Transverse colon (tissue), 4 donors: ENCODE measurements at regions not wholly inside any gene's neighbourhood (a gene's known extent, or its start where the extent isn't known, plus 50 kb on each side); places are given as distances from the start of the nearest gene placed in this dataset.

Experiments used
- DNase-seq: peaks from one replicate; pipeline ENCODE4 v3.0.0-alpha.2; 2019
- H3K27ac ChIP-seq, 4 donors: fragments of 200-600 bp; sonication (generic); 2 replicates each; pipeline ENCODE4 v1.5.1; 2016 to 2018; ENCODE audit warnings: inconsistent platforms in 4 of 4
- H3K27me3 ChIP-seq: fragments of 200-600 bp; sonication (generic); 2 replicates; pipeline ENCODE4 v1.5.1; 2017; ENCODE audit warnings: inconsistent platforms
- H3K36me3 ChIP-seq, 4 donors: fragments of 200-600 bp; sonication (generic); 2 replicates each; pipeline ENCODE4 v1.5.1; 2017 to 2019; ENCODE audit warnings: inconsistent platforms in 4 of 4
- H3K4me1 ChIP-seq, 4 donors: fragments of 200-600 bp; sonication (generic); 2 replicates each; pipeline ENCODE4 v1.5.1; 2017 to 2020; ENCODE audit warnings: inconsistent platforms in 4 of 4
- H3K4me3 ChIP-seq, 4 donors: fragments of 200-600 bp; sonication (generic); 1 replicate in 1 of 4; 2 replicates in 3 of 4; pipeline versions ENCODE4 v1.5.1 to v1.6.1; 2017 to 2019; ENCODE audit warnings: inconsistent platforms in 4 of 4
- H3K9me3 ChIP-seq, 2 donors: fragments of 200-600 bp; sonication (generic); 2 replicates each; pipeline ENCODE4 v1.5.1; 2017 to 2019; ENCODE audit warnings: inconsistent platforms in 2 of 2
- CTCF ChIP-seq, 5 experiments: fragments of 200-600 bp in 3 of 5; fragments of 450-650 bp in 2 of 5; sonication (generic) in 3 of 5; IDR thresholded peaks; 1 replicate in 2 of 5; 2 replicates in 3 of 5; pipeline ENCODE4 v1.5.1; 2016 to 2017; ENCODE audit warnings: antibody characterized with exemption in 5 of 5, inconsistent platforms in 3 of 5, mild to moderate bottlenecking in 2 of 5, moderate library complexity in 1 of 5
- EP300 ChIP-seq: sonication (generic); formaldehyde crosslinking; IDR thresholded peaks from one replicate; pipeline ENCODE4 v1.6.1; 2017; ENCODE audit warnings: antibody characterized with exemption, low read depth
- POLR2A ChIP-seq: fragments of 450-650 bp; IDR thresholded peaks from one replicate; pipeline ENCODE4 v1.6.1; 2016; ENCODE audit warnings: antibody characterized with exemption, mild to moderate bottlenecking, moderate library complexity
- POLR2AphosphoS5 ChIP-seq, 3 donors: sonication (generic); formaldehyde crosslinking; IDR thresholded peaks; one replicate each; pipeline ENCODE4 v1.6.1; 2016; ENCODE audit warnings: antibody characterized with exemption in 3 of 3
- WGBS, 2 donors: methylation state at CpG; one replicate each; pipeline ENCODE4 v1.1.5; 2018; ENCODE audit warnings: low coverage in 1 of 2; 5-methylcytosine and 5-hydroxymethylcytosine counted together
- in situ Hi-C, 4 donors: fragments of 200-750 bp; cut with MboI; loops; one replicate each; pipeline versions ENCODE4 v1.15.0 to v1.15.1; 2017; ENCODE audit warnings: low sequenced_read_pairs in 3 of 4, low pct_ligation_motif_present in 1 of 4, low pct_unique_long_range_greater_than_20kb in 1 of 4
- intact Hi-C: fragments of 100-400 bp; cut with DNase I; formaldehyde crosslinking; loops from one replicate; pipeline ENCODE4 v1.15.1; 2023; ENCODE audit warnings: low total_unique reads

DNA sequence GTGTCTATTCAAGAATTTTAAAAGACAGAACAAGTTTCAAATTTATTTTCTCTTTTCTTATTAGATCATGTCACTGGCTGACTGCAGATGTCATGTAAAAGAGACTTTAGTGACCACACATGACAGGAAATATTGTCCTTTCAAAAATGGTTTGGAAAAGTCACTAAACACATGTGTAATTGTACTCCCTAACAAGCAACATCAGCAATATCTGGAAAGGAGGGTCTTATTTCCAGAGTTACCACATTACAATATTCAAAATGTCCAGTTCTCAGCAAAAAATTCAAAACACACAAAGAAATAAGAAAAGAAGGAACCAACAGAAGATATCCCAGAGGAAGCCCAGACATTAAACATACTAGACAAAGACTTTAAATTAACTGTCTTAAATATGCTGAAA is 197.1 kb downstream of the EN1 start:
- in situ Hi-C loops (no loop called here), intact Hi-C loops (no loop called here)
- H3K27ac ChIP-seq, result no peak overlapping the region
- no peaks in the 10 kb centered on the region for H3K36me3 ChIP-seq
- H3K27me3 ChIP-seq, result no peaks in the 10 kb centered on the region
- no peak for DNase-seq
- H3K9me3 ChIP-seq, result no peaks in the 10 kb centered on the region
- no peak overlapping the region for H3K4me3 ChIP-seq
- no peaks in the 10 kb centered on the region for H3K4me1 ChIP-seq
- no peak for TF ChIP-seq CTCF (IDR thresholded peaks at IDR 0.05)
- no peak for TF ChIP-seq EP300
- no peak for TF ChIP-seq POLR2A

GRCh38 chr2:118645876-118646275 is 201.6 kb downstream of the EN1 start:
- TF ChIP-seq POLR2A, result no peak
- TF ChIP-seq CTCF (IDR thresholded peaks at IDR 0.05), result no peak
- no peak for TF ChIP-seq EP300
- TF ChIP-seq POLR2AphosphoS5 (IDR thresholded peaks at IDR 0.05), result no peak
- Histone ChIP-seq H3K9me3 (no peaks in the 10 kb centered on the region), H3K4me1 (no peaks in the 10 kb centered on the region), H3K36me3 (no peaks in the 10 kb centered on the region), H3K27ac (no peak overlapping the region), H3K27me3 (no peaks in the 10 kb centered on the region), H3K4me3 (no peak overlapping the region)
- intact Hi-C loops, result no loop called here
- in situ Hi-C loops, result no loop called here
- WGBS, 2 donors, result 63 to 69% methylated on average over 4 to 7 of the region's 7 CpGs
- DNase-seq, result no peak

GRCh38 chr2:118644190-118644589 is 203.3 kb downstream of the EN1 start:
- TF ChIP-seq POLR2A, result no peak
- no peak for TF ChIP-seq EP300
- no peak for TF ChIP-seq CTCF (IDR thresholded peaks at IDR 0.05)
- no peak for TF ChIP-seq POLR2AphosphoS5 (IDR thresholded peaks at IDR 0.05)
- DNase-seq, result no peak
- in situ Hi-C loops, result no loop called here
- Histone ChIP-seq H3K27me3 (no peaks in the 10 kb centered on the region), H3K27ac (no peak overlapping the region), H3K9me3 (no peaks in the 10 kb centered on the region), H3K4me1 (no peaks in the 10 kb centered on the region), H3K4me3 (no peak overlapping the region), H3K36me3 (no peaks in the 10 kb centered on the region)
- WGBS, 2 donors, result 20 to 46% methylated on average over 1 to 4 of the region's 4 CpGs
- intact Hi-C loops, result no loop called here

DNA sequence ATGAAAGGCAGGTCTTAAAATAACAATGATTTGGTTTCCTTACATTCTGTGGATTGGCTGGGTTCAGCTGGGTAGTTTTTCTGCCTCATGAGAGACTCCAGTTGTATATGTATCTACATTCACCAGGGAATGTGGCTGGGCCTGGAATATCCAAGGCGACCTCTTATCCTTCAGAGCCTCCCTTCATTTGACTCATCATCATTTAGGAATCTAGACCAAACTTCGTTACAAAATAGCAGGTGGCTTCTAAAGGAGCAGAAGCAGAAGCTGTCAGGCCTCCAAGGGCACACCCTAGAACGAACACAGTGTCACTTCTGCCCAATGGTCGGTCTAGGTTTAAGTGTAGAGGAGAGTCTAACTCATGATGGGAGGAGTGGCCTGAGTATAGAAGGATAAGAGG is 204.2 kb downstream of the EN1 start:
- no peaks in the 10 kb centered on the region for H3K9me3 ChIP-seq
- no peak overlapping the region for H3K27ac ChIP-seq
- in situ Hi-C loops (no loop called here), intact Hi-C loops (no loop called here)
- no peak for DNase-seq
- TF ChIP-seq EP300 (no peak), CTCF (IDR thresholded peaks at IDR 0.05) (no peak), POLR2A (no peak), POLR2AphosphoS5 (IDR thresholded peaks at IDR 0.05) (no peak)
- no peaks in the 10 kb centered on the region for H3K36me3 ChIP-seq
- no peaks in the 10 kb centered on the region for H3K27me3 ChIP-seq
- 69 to 100% methylated on average over 1 to 4 of the region's 4 CpGs for WGBS, 2 donors
- no peaks in the 10 kb centered on the region for H3K4me1 ChIP-seq
- H3K4me3 ChIP-seq, result no peak overlapping the region
